PC-9 (cell line): ENCODE measurements at regions not wholly inside any gene's neighbourhood (a gene's known extent, or its start where the extent isn't known, plus 50 kb on each side); places are given as distances from the start of the nearest gene placed in this dataset.

Source experiments
- BruUV-seq: library from RNA; stranded (reverse); fragments of 400-500 nt; replicated peaks from 2 replicates; lab custom pipeline; 2021; lab: Mats Ljungman, UMichigan
- CTCF ChIA-PET: fragments of 300-600 bp; sonication (Branson Sonifier 250); formaldehyde crosslinking; loops from one replicate; lab custom pipeline; 2022; ENCODE audit warnings: antibody characterized with exemption; lab: Charles Lee
- POLR2A ChIA-PET: fragments of 300-600 bp; sonication (Branson Sonifier 250); formaldehyde crosslinking; loops from one replicate; lab custom pipeline; 2022; ENCODE audit warnings: antibody characterized with exemption; ENCODE audit not compliant: unreplicated experiment; lab: Charles Lee
- DNase-seq, 2 experiments: peaks; one replicate each; pipeline versions ENCODE4 v3.0.0 to v3.0.0-alpha.2; 2015 to 2022; ENCODE audit warnings: mixed read lengths in 1 of 2
- H2AFZ ChIP-seq: fragments of 200-600 bp; sonication (generic); 2 replicates; pipeline ENCODE4 v1.8.1; 2017; ENCODE audit warnings: antibody characterized with exemption
- H3F3A ChIP-seq: fragments of 200-600 bp; sonication (generic); 2 replicates; pipeline ENCODE4 v1.8.1; 2017; ENCODE audit warnings: antibody characterized with exemption, mild to moderate bottlenecking, low read depth; ENCODE audit not compliant: insufficient read depth
- H3K27ac ChIP-seq: fragments of 200-600 bp; sonication (generic); 2 replicates; pipeline ENCODE4 v1.6.1; 2016; ENCODE audit warnings: mixed run types
- H3K27me3 ChIP-seq: fragments of 200-600 bp; sonication (generic); 2 replicates; pipeline ENCODE4 v1.6.1; 2016; ENCODE audit warnings: low read depth, mixed run types; ENCODE audit not compliant: insufficient read depth
- H3K36me3 ChIP-seq: fragments of 200-600 bp; sonication (generic); 2 replicates; pipeline ENCODE4 v1.6.1; 2016; ENCODE audit warnings: low read depth, mixed run types
- H3K4me1 ChIP-seq: fragments of 200-600 bp; sonication (generic); replicated peaks from 2 replicates; pipeline ENCODE4 v1.6.1; 2016; ENCODE audit warnings: mixed run types; ENCODE audit not compliant: insufficient read depth
- H3K4me2 ChIP-seq: fragments of 200-600 bp; sonication (generic); 2 replicates; pipeline ENCODE4 v1.6.1; 2017; ENCODE audit warnings: mixed run types
- H3K4me3 ChIP-seq: fragments of 200-600 bp; sonication (generic); 2 replicates; pipeline ENCODE4 v1.6.1; 2016; ENCODE audit warnings: mixed run types
- H3K79me2 ChIP-seq: fragments of 200-600 bp; sonication (generic); 2 replicates; pipeline ENCODE4 v1.6.1; 2017; ENCODE audit warnings: low read depth, mixed run types
- H3K9me2 ChIP-seq: fragments of 200-600 bp; sonication (generic); 2 replicates; pipeline ENCODE4 v1.8.1; 2017; ENCODE audit warnings: mild to moderate bottlenecking; ENCODE audit not compliant: insufficient read depth
- H3K9me3 ChIP-seq: fragments of 200-600 bp; sonication (generic); 2 replicates; pipeline ENCODE4 v1.8.1; 2016; ENCODE audit warnings: low read depth; ENCODE audit not compliant: insufficient read depth
- H4K20me1 ChIP-seq: fragments of 200-600 bp; sonication (generic); 2 replicates; pipeline ENCODE4 v1.8.1; 2017; ENCODE audit not compliant: insufficient read depth
- EZH2 ChIP-seq: fragments of 200-600 bp; sonication (generic); IDR thresholded peaks from 2 replicates; pipeline ENCODE4 v1.8.0; 2017; ENCODE audit warnings: antibody characterized with exemption, low read depth
- intact Hi-C: fragments of 100-400 bp; cut with micrococcal nuclease; formaldehyde crosslinking; loops from one replicate; pipeline ENCODE4 v1.10.0; 2022; ENCODE audit not compliant: unreplicated experiment
- TF ChIP-seq, protein P1 (sequence below): fragments of 200-600 bp; sonication (generic); conservative IDR thresholded peaks from 2 replicates; pipeline ENCODE4 v1.6.1; 2017; ENCODE audit warnings: mixed run types, antibody characterized with exemption, mild to moderate bottlenecking, moderate library complexity

DNA sequence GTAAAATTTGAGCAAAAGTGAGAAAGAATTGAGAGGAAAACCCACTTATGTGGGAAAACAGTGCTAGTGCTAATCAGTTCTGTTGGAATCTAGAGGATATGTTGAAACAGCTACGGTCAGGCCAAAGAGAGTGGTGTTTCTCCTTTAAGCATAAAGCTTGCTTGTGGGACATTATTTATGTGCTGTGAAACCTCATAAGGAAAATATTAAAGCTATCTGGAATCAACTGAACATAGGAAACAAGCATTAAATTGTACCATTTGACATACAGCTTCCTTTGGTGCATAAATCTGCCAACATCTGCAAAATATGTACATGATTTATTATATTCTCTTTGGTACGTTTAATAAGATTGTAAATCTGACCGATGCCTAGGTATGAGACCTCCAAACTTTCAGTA lies 182.5 kb upstream of the PDE10A start:
- H3K9me2 ChIP-seq: no peaks in the 10 kb centered on the region
- H3K4me2 ChIP-seq: no peak overlapping the region
- no peak for DNase-seq
- H3K9me3 ChIP-seq: no peaks in the 10 kb centered on the region
- no peaks in the 10 kb centered on the region for H3F3A ChIP-seq
- no peaks in the 10 kb centered on the region for H3K79me2 ChIP-seq
- no peaks in the 10 kb centered on the region for H3K4me1 ChIP-seq
- no peak overlapping the region for H2AFZ ChIP-seq
- intact Hi-C loops: no loop called here
- POLR2A ChIA-PET: no interaction called here
- no peaks in the 10 kb centered on the region for H4K20me1 ChIP-seq
- H3K4me3 ChIP-seq: no peak overlapping the region
- H3K27ac ChIP-seq: no peak overlapping the region
- BruUV-seq: no TSS peak
- CTCF ChIA-PET: no interaction called here
- no peak for TF ChIP-seq EZH2
- TF ChIP-seq, protein P1, sequence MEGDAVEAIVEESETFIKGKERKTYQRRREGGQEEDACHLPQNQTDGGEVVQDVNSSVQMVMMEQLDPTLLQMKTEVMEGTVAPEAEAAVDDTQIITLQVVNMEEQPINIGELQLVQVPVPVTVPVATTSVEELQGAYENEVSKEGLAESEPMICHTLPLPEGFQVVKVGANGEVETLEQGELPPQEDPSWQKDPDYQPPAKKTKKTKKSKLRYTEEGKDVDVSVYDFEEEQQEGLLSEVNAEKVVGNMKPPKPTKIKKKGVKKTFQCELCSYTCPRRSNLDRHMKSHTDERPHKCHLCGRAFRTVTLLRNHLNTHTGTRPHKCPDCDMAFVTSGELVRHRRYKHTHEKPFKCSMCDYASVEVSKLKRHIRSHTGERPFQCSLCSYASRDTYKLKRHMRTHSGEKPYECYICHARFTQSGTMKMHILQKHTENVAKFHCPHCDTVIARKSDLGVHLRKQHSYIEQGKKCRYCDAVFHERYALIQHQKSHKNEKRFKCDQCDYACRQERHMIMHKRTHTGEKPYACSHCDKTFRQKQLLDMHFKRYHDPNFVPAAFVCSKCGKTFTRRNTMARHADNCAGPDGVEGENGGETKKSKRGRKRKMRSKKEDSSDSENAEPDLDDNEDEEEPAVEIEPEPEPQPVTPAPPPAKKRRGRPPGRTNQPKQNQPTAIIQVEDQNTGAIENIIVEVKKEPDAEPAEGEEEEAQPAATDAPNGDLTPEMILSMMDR: no peak
- peaks cover 82% of the 10 kb centered on the region for H3K27me3 ChIP-seq
- no peaks in the 10 kb centered on the region for H3K36me3 ChIP-seq

DNA sequence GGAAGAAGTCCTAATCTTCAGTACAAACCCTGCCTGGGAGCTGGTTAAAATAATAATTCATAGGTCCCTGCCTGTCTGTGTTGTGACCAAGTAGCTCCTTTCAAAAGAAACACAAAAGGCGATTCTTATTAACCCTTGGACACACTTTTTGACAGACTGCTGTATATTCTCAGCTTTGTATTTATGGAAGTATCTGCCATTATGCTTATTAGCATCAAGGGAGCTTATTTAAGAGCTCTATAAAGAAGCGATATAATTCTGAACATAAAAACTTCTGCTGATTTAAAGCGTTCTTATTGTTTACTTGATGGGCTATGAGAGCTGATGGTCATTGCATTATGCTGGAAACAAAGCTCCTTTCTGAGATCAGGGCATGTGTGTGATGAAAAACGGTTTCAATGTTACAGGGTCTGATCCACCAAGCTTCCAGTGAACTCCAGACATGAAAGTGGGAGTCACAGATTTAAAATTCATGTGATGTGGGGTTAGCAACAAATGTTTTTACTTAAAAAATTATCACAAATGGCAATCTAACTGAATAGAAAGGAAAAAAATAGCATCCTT lies 181.8 kb upstream of the PDE10A start:
- Histone ChIP-seq H3K4me3 (no peak overlapping the region), H3K4me2 (no peak overlapping the region), H3K79me2 (no peaks in the 10 kb centered on the region), H3K27ac (no peak overlapping the region), H3K9me3 (no peaks in the 10 kb centered on the region), H3K9me2 (no peaks in the 10 kb centered on the region), H3K36me3 (no peaks in the 10 kb centered on the region), H2AFZ (no peak overlapping the region), H3F3A (no peaks in the 10 kb centered on the region), H4K20me1 (no peaks in the 10 kb centered on the region), H3K27me3 (peaks cover 82% of the 10 kb centered on the region), H3K4me1 (no peaks in the 10 kb centered on the region)
- TF ChIP-seq EZH2: no peak
- TF ChIP-seq, protein P1: no peak
- no peak for DNase-seq
- POLR2A ChIA-PET: no interaction called here
- no TSS peak for BruUV-seq
- intact Hi-C loops: no loop called here
- CTCF ChIA-PET: no interaction called here

DNA sequence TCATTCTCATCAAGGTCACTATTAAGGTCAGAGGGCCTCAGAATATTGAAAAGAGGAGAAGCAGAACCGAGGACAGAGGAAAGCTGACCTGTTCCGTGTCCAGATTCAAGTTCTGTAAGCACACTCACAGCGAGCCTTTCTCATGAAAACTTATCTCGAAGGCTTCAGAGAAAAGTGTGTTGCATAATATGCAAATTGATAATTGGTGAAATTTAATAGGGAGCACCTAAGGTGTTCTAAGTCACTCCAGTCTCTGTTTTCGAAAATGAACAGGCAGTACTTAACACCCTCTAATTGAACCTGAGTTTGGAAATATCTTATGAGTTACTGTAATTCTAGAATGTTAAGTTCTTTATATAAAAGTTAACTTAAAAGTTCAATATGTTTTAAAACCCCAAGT lies 181.2 kb upstream of the PDE10A start:
- CTCF ChIA-PET: no interaction called here

More for the DNA sequence above, 181.2 kb upstream of the PDE10A start:
- no TSS peak for BruUV-seq
- Histone ChIP-seq H3K4me1 (no peaks in the 10 kb centered on the region), H3K36me3 (no peaks in the 10 kb centered on the region), H3K27ac (no peak overlapping the region), H3K27me3 (peaks cover 77% of the 10 kb centered on the region), H2AFZ (no peak overlapping the region), H3K79me2 (no peaks in the 10 kb centered on the region), H4K20me1 (no peaks in the 10 kb centered on the region), H3K4me3 (no peak overlapping the region), H3K9me3 (no peaks in the 10 kb centered on the region), H3K4me2 (no peak overlapping the region), H3K9me2 (no peaks in the 10 kb centered on the region), H3F3A (no peaks in the 10 kb centered on the region)
- DNase-seq: no peak
- intact Hi-C loops: no loop called here
- POLR2A ChIA-PET: no interaction called here
- no peak for TF ChIP-seq EZH2
- TF ChIP-seq, protein P1: no peak
